Daoy (cell line): ENCODE measurements at regions not wholly inside any gene's neighbourhood (a gene's known extent, or its start where the extent isn't known, plus 50 kb on each side); places are given as distances from the start of the nearest gene placed in this dataset.
"Not testable (repeated sequence)": the region's sequence is repeated elsewhere in the genome, so short reads cannot be mapped to it uniquely, and the experiment has no call there.

Source experiments
- DNase-seq: peaks from one replicate; pipeline ENCODE4 v3.0.0-alpha.2; 2015; ENCODE audit warnings: low read depth

GRCh38 chr12:107497231-107497630 lies 188.4 kb upstream of the PWP1 start:
- DNase-seq, result no peak

- no peak for DNase-seq
Observed at GRCh38 chr12:107500307-107500706, 185.3 kb upstream of the PWP1 start.

GRCh38 chr12:107501681-107502080 lies 183.9 kb upstream of the PWP1 start:
- DNase-seq, result peak; percentile 24

GRCh38 chr12:107503129-107503855 lies 182.3 kb upstream of the PWP1 start:
- no peak for DNase-seq

- DNase-seq, result peak; percentile 16
Observed at GRCh38 chr12:107503887-107504885, 181.4 kb upstream of the PWP1 start.

- DNase-seq, result no peak
Observed at GRCh38 chr12:107509421-107509820, 176.2 kb upstream of the PWP1 start.

GRCh38 chr12:107510211-107510610 lies 175.4 kb upstream of the PWP1 start:
- no peak for DNase-seq

- no peak for DNase-seq
Observed at GRCh38 chr12:107511292-107511691, 174.3 kb upstream of the PWP1 start.

- DNase-seq, result no peak
Observed at GRCh38 chr12:107512391-107512790, 173.2 kb upstream of the PWP1 start.

GRCh38 chr12:107513184-107513583 lies 172.4 kb upstream of the PWP1 start:
- DNase-seq, result no peak

GRCh38 chr12:107513636-107514400 lies 171.8 kb upstream of the PWP1 start:
- DNase-seq, result no peak

- DNase-seq, result no peak
Observed at GRCh38 chr12:107514887-107515445, 170.6 kb upstream of the PWP1 start.

GRCh38 chr12:107515446-107515958 lies 170.1 kb upstream of the PWP1 start:
- DNase-seq, result peak; percentile 98

- not testable (repeated sequence) for DNase-seq
Observed at GRCh38 chr12:107517816-107518215, 167.8 kb upstream of the PWP1 start.

- no peak for DNase-seq
Observed at GRCh38 chr12:107518868-107519267, 166.7 kb upstream of the PWP1 start.

GRCh38 chr12:107519906-107520859 lies 165.4 kb upstream of the PWP1 start:
- DNase-seq, result no peak

- no peak for DNase-seq
Observed at GRCh38 chr12:107521826-107522355, 163.7 kb upstream of the PWP1 start.

- no peak for DNase-seq
Observed at GRCh38 chr12:107522692-107523477, 162.7 kb upstream of the PWP1 start.
